Smooth muscle cell (in vitro differentiated cells): ENCODE measurements at regions not wholly inside any gene's neighbourhood (a gene's known extent, or its start where the extent isn't known, plus 50 kb on each side); places are given as distances from the start of the nearest gene placed in this dataset.

Source experiments
- DNase-seq: peaks from one replicate; lab custom pipeline; 2025; ENCODE audit not compliant: unreplicated experiment; lab: John Stamatoyannopoulos, UW
- H2AFZ ChIP-seq: fragments of 200-600 bp; sonication (generic); 2 replicates; pipeline ENCODE4 v1.6.0; 2016; ENCODE audit warnings: antibody characterized with exemption, low read depth, mild to moderate bottlenecking
- H3F3A ChIP-seq: fragments of 200-600 bp; sonication (generic); 2 replicates; pipeline ENCODE4 v1.6.0; 2017; ENCODE audit warnings: antibody characterized with exemption, low read depth
- H3K27ac ChIP-seq: fragments of 200-600 bp; sonication (generic); 2 replicates; pipeline ENCODE4 v1.5.1; 2016; ENCODE audit warnings: low read depth, mild to moderate bottlenecking
- H3K27me3 ChIP-seq: fragments of 200-600 bp; sonication (generic); 2 replicates; pipeline ENCODE4 v1.6.1; 2016; ENCODE audit warnings: low read depth, mild to moderate bottlenecking
- H3K36me3 ChIP-seq: fragments of 200-600 bp; sonication (generic); 2 replicates; pipeline ENCODE4 v1.5.1; 2016; ENCODE audit warnings: low read depth
- H3K4me1 ChIP-seq: fragments of 200-600 bp; sonication (generic); 2 replicates; pipeline ENCODE4 v1.5.1; 2016; ENCODE audit warnings: low read depth
- H3K4me2 ChIP-seq: fragments of 200-600 bp; sonication (generic); 2 replicates; pipeline ENCODE4 v1.6.0; 2016; ENCODE audit warnings: mild to moderate bottlenecking
- H3K4me3 ChIP-seq: fragments of 200-600 bp; sonication (generic); 2 replicates; pipeline ENCODE4 v1.5.1; 2016; ENCODE audit warnings: mild to moderate bottlenecking
- H3K79me2 ChIP-seq: fragments of 200-600 bp; sonication (generic); 2 replicates; pipeline ENCODE4 v1.6.0; 2016; ENCODE audit warnings: low read depth, mild to moderate bottlenecking
- H3K9ac ChIP-seq: fragments of 200-600 bp; sonication (generic); 2 replicates; pipeline ENCODE4 v1.6.0; 2016; ENCODE audit warnings: low read depth
- H3K9me3 ChIP-seq: fragments of 200-600 bp; sonication (generic); replicated peaks from 2 replicates; pipeline ENCODE4 v1.5.1; 2016; ENCODE audit warnings: low read depth
- H4K20me1 ChIP-seq: fragments of 200-600 bp; sonication (generic); 2 replicates; pipeline ENCODE4 v1.6.0; 2016; ENCODE audit warnings: low read depth
- WGBS: methylation state at CpG from one replicate; pipeline ENCODE4 v1.1.7; 2016; ENCODE audit warnings: low lambda C conversion rate; 5-methylcytosine and 5-hydroxymethylcytosine counted together
- TF ChIP-seq, protein P1 (sequence below): fragments of 200-600 bp; sonication (generic); IDR thresholded peaks from 2 replicates; pipeline ENCODE4 v1.5.1; 2017; ENCODE audit warnings: borderline replicate concordance, mild to moderate bottlenecking, antibody characterized with exemption; ENCODE audit not compliant: insufficient read depth, poor library complexity, severe bottlenecking

GRCh38 chr5:14977058-14977685, 105.6 kb upstream of the ANKH start:
- Histone ChIP-seq H4K20me1 (no peaks in the 10 kb centered on the region), H3K27ac (no peak overlapping the region)

GRCh38 chr5:14976486-14976885, 104.9 kb upstream of the ANKH start:
- no peaks in the 10 kb centered on the region for H4K20me1 ChIP-seq
- no peaks in the 10 kb centered on the region for H3K4me1 ChIP-seq
- H3K27ac ChIP-seq: no peak overlapping the region
- no peaks in the 10 kb centered on the region for H3F3A ChIP-seq
- no peak overlapping the region for H3K9ac ChIP-seq
- no peaks in the 10 kb centered on the region for H3K79me2 ChIP-seq
- no peak overlapping the region for H3K4me2 ChIP-seq
- no peaks in the 10 kb centered on the region for H3K27me3 ChIP-seq
- no peaks in the 10 kb centered on the region for H3K9me3 ChIP-seq
- no peaks in the 10 kb centered on the region for H3K36me3 ChIP-seq
- WGBS: 80% methylated on average over 7 of the region's 7 CpGs
- TF ChIP-seq, protein P1, sequence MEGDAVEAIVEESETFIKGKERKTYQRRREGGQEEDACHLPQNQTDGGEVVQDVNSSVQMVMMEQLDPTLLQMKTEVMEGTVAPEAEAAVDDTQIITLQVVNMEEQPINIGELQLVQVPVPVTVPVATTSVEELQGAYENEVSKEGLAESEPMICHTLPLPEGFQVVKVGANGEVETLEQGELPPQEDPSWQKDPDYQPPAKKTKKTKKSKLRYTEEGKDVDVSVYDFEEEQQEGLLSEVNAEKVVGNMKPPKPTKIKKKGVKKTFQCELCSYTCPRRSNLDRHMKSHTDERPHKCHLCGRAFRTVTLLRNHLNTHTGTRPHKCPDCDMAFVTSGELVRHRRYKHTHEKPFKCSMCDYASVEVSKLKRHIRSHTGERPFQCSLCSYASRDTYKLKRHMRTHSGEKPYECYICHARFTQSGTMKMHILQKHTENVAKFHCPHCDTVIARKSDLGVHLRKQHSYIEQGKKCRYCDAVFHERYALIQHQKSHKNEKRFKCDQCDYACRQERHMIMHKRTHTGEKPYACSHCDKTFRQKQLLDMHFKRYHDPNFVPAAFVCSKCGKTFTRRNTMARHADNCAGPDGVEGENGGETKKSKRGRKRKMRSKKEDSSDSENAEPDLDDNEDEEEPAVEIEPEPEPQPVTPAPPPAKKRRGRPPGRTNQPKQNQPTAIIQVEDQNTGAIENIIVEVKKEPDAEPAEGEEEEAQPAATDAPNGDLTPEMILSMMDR: no peak
- H2AFZ ChIP-seq: no peak overlapping the region
- DNase-seq: no peak
- no peak overlapping the region for H3K4me3 ChIP-seq

More at GRCh38 chr5:14977058-14977685, 105.6 kb upstream of the ANKH start:
- H3K4me3 ChIP-seq: no peak overlapping the region
- H3K9ac ChIP-seq: no peak overlapping the region
- H3K4me2 ChIP-seq: no peak overlapping the region
- H3K4me1 ChIP-seq: no peaks in the 10 kb centered on the region
- 63% methylated on average over 2 of the region's 2 CpGs for WGBS
- no peak overlapping the region for H2AFZ ChIP-seq
- no peaks in the 10 kb centered on the region for H3K36me3 ChIP-seq
- no peak for DNase-seq
- no peaks in the 10 kb centered on the region for H3K27me3 ChIP-seq
- no peaks in the 10 kb centered on the region for H3K79me2 ChIP-seq
- no peaks in the 10 kb centered on the region for H3F3A ChIP-seq
- no peaks in the 10 kb centered on the region for H3K9me3 ChIP-seq
- TF ChIP-seq, protein P1: no peak

- no peak overlapping the region for H2AFZ ChIP-seq
- no peak for DNase-seq
- no peak overlapping the region for H3K9ac ChIP-seq
- TF ChIP-seq, protein P1: no peak
- no peaks in the 10 kb centered on the region for H3K4me1 ChIP-seq
- no peaks in the 10 kb centered on the region for H3K27me3 ChIP-seq
- no peaks in the 10 kb centered on the region for H4K20me1 ChIP-seq
- H3K4me2 ChIP-seq: no peak overlapping the region
- H3K36me3 ChIP-seq: no peaks in the 10 kb centered on the region
- H3K9me3 ChIP-seq: no peaks in the 10 kb centered on the region
- H3K4me3 ChIP-seq: no peak overlapping the region
- 96% methylated on average over 3 of the region's 3 CpGs for WGBS
- H3F3A ChIP-seq: no peaks in the 10 kb centered on the region
- no peak overlapping the region for H3K27ac ChIP-seq
- no peaks in the 10 kb centered on the region for H3K79me2 ChIP-seq
Observed at GRCh38 chr5:14971873-14972272, 100.3 kb upstream of the ANKH start.

DNA sequence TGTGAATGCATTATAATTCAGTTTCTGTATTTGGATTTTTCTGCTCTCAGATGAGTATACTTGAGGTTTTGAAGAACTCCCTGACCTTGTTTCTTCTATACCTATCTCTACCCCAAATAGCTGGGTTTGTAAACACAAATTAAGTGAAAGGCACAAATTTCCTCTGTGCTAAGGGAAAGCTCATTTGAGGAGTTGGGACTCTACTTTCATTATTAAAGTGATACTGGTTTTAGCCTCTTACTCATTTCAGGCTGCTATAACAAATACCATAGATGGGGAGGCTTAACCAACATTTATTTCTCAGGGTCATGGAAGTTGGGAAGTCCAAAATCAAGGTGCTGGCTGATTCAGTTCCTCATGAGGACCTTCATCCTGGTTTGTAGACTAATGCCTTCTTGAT, 97.2 kb upstream of the ANKH start:
- no peak overlapping the region for H3K27ac ChIP-seq
- H2AFZ ChIP-seq: no peak overlapping the region
- TF ChIP-seq, protein P1: no peak
- H4K20me1 ChIP-seq: no peaks in the 10 kb centered on the region
- no peaks in the 10 kb centered on the region for H3K79me2 ChIP-seq
- H3F3A ChIP-seq: no peaks in the 10 kb centered on the region
- H3K4me1 ChIP-seq: no peaks in the 10 kb centered on the region
- no peaks in the 10 kb centered on the region for H3K36me3 ChIP-seq
- H3K9ac ChIP-seq: no peak overlapping the region
- no peak overlapping the region for H3K4me2 ChIP-seq
- H3K4me3 ChIP-seq: no peak overlapping the region
- H3K9me3 ChIP-seq: no peaks in the 10 kb centered on the region
- H3K27me3 ChIP-seq: no peaks in the 10 kb centered on the region
- no peak for DNase-seq
